NCI-H748 treated with DMSO at 0.1 percent for 48 hours (cell line): ENCODE measurements at regions not wholly inside any gene's neighbourhood (a gene's known extent, or its start where the extent isn't known, plus 50 kb on each side); places are given as distances from the start of the nearest gene placed in this dataset.

Experiments used
- DNase-seq: peaks from one replicate; lab custom pipeline; 2025; lab: John Stamatoyannopoulos, UW

GRCh38 chr7:21221130-21221529, 206.8 kb upstream of the SP4 start:
- DNase-seq, result no peak

DNA sequence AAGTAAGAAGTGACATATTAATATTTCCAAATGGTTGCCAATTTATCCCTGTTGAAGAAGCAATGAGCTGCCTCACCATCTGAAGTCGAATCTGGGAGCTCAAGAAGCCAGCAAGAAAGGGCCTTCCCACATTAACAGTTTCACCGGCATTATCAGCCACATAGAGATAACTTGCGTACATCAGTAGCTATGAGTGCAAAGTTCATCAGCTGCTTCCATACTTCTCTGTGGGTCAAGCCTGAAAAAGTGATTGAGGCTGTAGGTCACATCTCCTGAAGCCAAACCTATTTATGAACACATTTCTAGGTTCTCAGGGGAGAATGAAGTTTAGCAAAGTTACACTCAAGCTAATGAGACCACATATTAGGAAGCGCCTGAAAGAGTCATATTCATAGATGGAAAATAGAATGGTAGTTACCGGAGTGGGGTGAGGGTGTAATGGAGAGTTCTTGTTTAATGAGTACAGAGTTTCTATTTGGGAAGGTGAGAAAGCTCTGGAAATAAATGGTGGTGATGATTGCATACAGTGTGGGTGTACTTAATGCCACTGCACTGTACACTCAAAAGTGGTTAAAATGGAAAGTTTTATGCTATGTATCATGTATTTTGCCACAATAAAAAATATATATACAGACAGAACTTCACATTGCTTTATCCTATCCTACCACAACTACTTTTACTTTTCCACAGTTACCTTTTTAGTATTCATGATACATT, 189.3 kb upstream of the SP4 start:
- no peak for DNase-seq

DNA sequence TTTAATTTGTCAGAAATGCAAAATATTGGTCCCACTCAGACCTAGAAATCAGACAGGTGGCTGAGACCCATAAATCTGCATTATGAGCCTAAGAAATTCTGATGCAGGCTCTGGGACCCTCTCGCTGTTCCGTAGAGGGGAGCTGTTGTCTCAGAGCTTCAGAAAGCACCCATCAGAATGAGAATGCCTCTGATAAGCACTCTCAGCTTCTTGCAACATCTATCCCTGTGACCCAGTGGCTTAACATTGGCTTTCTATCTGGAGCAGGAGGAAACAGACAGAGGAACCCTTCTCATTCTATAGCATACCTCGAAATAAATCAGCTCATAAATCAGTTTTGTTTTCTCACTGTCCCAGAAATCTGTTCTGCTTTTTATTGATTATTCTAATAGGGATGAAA, 184.6 kb upstream of the SP4 start:
- DNase-seq, result no peak

DNA sequence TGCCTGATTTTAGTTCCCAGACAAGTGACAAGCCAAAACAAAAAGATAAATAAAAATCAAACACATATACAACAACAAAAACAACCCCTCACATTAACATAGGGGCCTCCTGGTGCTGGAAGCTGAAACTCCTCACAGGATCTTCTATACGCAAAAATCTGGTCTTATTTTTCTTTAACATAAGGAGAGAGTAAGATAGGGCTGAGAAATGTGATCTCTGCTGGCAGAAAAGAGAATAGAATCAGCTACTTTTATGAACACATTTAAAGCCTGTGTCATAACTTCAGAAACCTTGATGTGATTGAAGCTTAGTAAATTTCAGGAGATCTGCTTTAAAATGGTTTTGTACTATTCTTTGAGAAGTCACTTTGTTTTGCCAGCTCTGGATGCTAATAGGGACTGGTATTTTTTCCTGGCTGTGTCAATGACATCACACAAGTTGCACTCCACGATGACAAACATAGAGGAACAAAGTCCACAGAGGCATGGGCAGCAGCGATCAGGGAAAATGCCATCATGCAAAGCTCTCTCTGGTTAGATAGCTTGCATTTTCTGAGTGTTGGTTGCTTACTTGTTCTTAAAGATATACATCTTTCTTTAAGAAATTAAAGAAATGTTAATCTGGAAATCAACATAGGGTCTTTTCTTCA, 176.6 kb upstream of the SP4 start:
- no peak for DNase-seq

GRCh38 chr7:21253740-21254687, 173.9 kb upstream of the SP4 start:
- peak; percentile 87 for DNase-seq

DNA sequence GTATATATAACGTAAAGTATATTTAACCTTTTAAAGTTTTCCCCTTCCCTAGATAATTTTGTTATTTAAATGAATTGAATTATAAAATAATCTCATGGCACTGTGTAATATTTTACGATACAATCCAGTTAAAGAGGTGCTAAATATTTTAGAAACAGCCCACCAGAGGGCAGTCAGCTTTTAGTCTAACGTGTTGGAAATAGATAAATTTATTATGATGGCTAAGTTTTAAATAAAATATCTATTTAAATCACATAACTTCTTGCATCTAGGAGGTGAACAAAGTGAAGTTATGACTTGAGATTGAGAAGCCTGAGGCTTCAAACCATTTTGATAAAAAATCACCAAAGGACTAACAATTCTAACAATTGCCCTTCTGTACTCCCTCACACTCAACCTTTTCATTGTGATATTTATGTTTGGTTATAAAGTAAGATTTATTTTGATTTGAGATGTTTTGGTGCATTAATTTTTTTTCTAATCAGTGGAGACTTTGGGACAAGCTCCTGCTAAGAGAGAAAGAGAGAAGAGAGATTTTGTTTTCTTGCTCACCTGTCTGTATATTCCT, 171.5 kb upstream of the SP4 start:
- DNase-seq, result peak; percentile 67

DNA sequence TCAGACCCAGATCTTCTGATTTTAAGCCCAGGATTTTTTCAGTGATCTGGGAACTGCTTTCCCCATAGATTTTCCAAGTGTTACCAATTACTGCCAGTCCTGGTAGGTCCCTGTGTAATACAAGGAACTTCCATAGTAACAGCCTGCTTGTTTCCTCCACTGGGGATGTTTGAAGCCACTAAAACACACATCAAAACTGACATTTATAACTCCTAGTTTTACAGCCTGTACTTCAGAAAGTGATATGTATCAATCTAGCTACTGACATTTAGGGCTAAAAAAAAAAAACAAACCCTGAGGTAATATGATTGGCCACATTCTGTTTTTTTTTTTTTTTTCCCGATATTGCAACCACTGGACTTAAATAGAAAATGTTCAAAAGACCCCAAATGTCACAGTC, 166.9 kb upstream of the SP4 start:
- DNase-seq, result no peak

GRCh38 chr7:21261627-21262594, 166.0 kb upstream of the SP4 start:
- peak; percentile 47 for DNase-seq

DNA sequence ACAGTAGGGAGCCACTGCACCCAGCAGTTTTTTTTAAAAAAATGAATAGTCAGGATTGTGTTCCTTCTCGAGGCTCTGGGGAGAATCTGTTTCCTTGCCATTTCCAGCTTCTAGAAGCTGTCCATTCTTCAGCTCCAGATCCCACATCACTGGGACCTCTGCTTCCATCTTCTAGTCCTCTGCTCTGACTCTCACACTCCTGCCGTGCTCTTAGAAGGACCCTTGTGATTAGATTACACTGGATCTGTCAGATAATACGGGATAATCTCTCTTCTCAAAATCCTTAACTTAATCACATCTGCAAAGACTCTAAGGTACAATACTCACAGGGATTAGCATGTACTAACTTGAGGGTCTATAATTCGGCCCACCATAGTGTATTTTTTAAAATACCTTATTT, 158.9 kb upstream of the SP4 start:
- no peak for DNase-seq

GRCh38 chr7:21276471-21277035, 151.3 kb upstream of the SP4 start:
- DNase-seq, result no peak

GRCh38 chr7:21278944-21279343, 148.9 kb upstream of the SP4 start:
- no peak for DNase-seq

GRCh38 chr7:21281193-21281592, 146.7 kb upstream of the SP4 start:
- no peak for DNase-seq

DNA sequence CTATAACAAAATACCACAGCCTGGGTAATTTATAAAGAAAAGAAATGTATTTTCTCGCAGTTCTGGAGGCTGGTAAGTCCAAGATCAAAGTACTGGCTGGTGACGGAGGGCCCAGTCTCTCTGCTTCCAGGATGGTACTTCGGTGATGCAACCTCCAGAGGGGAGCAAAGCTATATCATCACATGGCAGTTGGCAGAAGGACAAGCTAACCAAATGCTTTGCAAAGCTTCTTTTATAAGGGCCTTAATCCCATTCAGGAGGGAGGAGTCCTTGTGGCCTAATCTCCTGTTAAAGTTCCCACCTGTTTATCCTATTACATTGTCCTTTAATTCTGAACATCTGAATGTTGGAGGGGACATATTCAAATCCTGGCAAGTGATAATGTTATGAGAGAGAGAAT, 134.1 kb upstream of the SP4 start:
- no peak for DNase-seq

DNA sequence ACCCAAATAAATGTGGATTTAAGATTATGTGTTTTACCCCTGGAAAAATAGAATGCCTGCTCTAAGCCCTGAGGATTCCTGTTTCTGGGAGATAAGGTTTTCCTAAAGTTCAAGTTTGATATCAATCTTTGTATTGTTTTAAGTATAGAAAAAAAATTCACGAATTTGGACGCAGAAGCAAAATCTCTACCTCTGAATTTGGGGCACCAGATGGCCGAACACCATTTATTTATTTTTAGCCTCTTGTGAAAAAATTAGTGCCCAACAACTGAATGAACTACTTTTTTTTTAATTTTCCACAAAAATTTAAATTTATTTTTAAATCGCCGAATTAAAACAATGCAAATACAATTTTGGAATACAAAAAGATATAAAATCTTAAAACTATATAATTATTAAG, 128.1 kb upstream of the SP4 start:
- no peak for DNase-seq

GRCh38 chr7:21300692-21301091, 127.2 kb upstream of the SP4 start:
- peak; percentile 5 for DNase-seq

GRCh38 chr7:21304808-21305375, 123.0 kb upstream of the SP4 start:
- DNase-seq, result no peak

- DNase-seq, result no peak
Observed at GRCh38 chr7:21305455-21306235, 122.2 kb upstream of the SP4 start.

DNA sequence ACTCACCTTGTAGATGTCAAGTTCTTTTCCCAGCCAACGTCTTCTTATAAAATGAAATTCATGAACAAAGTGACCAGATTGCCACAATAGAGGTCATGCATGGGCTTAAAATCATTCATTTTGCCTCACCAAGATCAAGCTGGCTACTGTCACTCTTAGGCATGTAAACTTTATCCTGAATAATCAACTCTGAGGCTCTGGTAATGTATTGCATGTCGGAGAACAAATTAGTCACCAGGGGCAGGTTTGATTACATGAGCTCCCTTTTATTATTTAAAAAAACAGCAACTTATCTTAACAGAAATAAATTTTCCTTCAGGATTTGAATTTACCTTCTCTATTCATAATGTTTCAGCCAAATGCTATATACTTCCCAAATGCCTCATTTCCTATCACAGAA, 112.9 kb upstream of the SP4 start:
- no peak for DNase-seq

- peak; percentile 84 for DNase-seq
Observed at GRCh38 chr7:21317966-21318915, 109.6 kb upstream of the SP4 start.
